ENCODE measurements at regions not wholly inside any gene's neighbourhood (a gene's known extent, or its start where the extent isn't known, plus 50 kb on each side); places are given as distances from the start of the nearest gene placed in this dataset.
"Not testable (repeated sequence)": the region's sequence is repeated elsewhere in the genome, so short reads cannot be mapped to it uniquely, and the experiment has no call there.

DNA sequence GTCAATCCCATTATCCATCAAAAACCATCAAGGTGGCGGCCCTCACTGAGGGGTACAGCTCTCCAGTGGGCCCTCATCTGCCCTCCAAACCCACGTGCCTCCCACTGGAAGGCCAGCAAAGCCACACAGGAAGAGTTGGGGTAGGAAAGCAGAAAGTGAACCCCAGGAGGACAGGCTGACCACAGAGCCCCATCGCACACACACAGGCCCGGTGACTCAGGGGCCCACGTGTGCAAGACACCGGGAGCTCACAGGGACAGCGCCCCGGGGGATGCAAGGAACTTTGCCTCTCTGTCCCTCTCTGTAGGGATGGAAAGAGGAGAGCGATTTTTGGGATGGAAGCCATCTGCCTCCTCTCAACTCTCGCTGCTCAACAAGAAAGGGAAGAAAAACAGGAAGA lies 85.0 kb upstream of the FRG2C start:
- not testable (repeated sequence) for H3K4me2 ChIP-seq (ENCODE audit: low read length); H3F3A ChIP-seq (ENCODE audit: insufficient read depth, low read length)

DNA sequence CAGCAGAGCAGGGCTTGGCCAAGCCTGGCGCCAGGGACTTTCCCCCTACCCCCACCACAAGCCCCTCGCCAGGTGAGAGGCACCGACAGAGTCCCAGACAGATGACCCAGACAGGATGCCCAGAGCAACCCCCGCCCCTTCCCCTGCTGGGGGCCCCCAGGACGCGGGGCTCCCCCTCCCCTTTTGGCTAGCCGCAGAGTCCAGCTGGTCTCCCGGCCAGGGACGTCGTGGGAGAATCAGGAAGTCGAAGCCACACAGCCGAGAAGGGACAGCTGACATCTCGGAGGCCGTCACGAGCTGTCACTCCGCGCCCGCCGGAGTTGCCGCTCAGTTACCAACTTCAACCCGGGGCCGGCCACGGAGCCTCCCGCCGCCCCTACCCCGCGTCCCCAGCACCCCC lies 84.6 kb upstream of the FRG2C start:
- not testable (repeated sequence) for H3K9ac ChIP-seq (ENCODE audit: low read length); H3K4me3 ChIP-seq (ENCODE audit: low read depth, low read length, poor library complexity, severe bottlenecking); H3K36me3 ChIP-seq (ENCODE audit: insufficient read depth, low read length); H3K9me2 ChIP-seq (ENCODE audit: low read depth, low read length); H2AFZ ChIP-seq (ENCODE audit: low read length); H3F3A ChIP-seq (ENCODE audit: insufficient read depth, low read length); H3K4me1 ChIP-seq (ENCODE audit: insufficient read depth, low read length, severe bottlenecking); H3K4me2 ChIP-seq (ENCODE audit: low read length); H3K9me3 ChIP-seq (ENCODE audit: low read length); H3K79me2 ChIP-seq (ENCODE audit: insufficient read depth, low read length); H3K27ac ChIP-seq (ENCODE audit: low read depth, low read length, poor library complexity, severe bottlenecking); H4K20me1 ChIP-seq (ENCODE audit: insufficient read depth, low read length); H3K27me3 ChIP-seq (ENCODE audit: insufficient read depth, low read length)

More for the DNA sequence above, 85.0 kb upstream of the FRG2C start:
- H3K36me3 ChIP-seq (ENCODE audit: insufficient read depth, low read length); H3K9me3 ChIP-seq (ENCODE audit: low read length); H3K79me2 ChIP-seq (ENCODE audit: insufficient read depth, low read length); H3K4me3 ChIP-seq (ENCODE audit: low read depth, low read length, poor library complexity, severe bottlenecking); H4K20me1 ChIP-seq (ENCODE audit: insufficient read depth, low read length); H3K4me1 ChIP-seq (ENCODE audit: insufficient read depth, low read length, severe bottlenecking); H2AFZ ChIP-seq (ENCODE audit: low read length); H3K9ac ChIP-seq (ENCODE audit: low read length); H3K27me3 ChIP-seq (ENCODE audit: insufficient read depth, low read length); H3K27ac ChIP-seq (ENCODE audit: low read depth, low read length, poor library complexity, severe bottlenecking); H3K9me2 ChIP-seq (ENCODE audit: low read depth, low read length): not testable (repeated sequence)

DNA sequence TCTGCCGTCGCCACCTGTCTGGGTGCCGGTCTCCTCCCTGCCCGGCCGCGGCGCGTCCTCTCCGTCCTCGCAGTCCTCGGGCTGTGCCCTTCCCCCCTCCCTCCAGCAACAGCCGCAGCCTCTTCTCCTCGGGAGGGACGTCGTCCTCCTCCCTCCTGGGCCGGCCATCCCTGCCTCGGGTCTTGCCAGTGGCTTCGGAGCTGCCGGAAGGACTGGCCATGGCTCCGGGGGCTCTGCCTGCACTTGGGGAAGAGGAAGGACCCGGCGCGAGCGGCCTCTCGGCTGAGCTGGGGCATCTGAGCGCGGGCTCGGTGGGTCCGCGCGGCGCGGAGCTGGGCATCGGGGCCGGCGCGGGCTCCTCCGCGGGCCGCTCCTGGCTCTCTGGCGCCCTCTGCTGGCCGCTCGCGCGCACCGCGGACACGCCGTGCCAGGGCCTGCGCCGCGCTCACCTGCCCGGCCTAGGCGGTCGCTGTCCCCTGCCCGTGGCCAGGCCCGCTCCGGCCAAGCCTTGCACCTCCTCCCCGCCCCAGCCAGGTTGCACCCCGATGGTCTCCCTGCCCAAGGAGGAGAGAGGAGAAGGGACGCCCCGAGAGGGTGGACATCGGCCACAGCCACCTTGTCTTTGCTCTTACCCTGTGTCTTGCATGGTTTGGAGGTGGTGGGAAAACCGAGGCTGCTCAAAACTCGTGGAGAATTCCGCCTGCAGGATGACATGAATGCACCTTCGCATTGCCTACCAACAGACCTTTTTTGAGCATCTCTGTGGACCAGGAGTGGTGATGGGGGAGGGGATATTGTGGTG lies 83.9 kb upstream of the FRG2C start:
- H3K4me3 ChIP-seq (ENCODE audit: low read depth, low read length, poor library complexity, severe bottlenecking); H4K20me1 ChIP-seq (ENCODE audit: insufficient read depth, low read length); H2AFZ ChIP-seq (ENCODE audit: low read length); H3K27me3 ChIP-seq (ENCODE audit: insufficient read depth, low read length); H3K36me3 ChIP-seq (ENCODE audit: insufficient read depth, low read length); H3K9me2 ChIP-seq (ENCODE audit: low read depth, low read length); H3K79me2 ChIP-seq (ENCODE audit: insufficient read depth, low read length); H3K9ac ChIP-seq (ENCODE audit: low read length); H3F3A ChIP-seq (ENCODE audit: insufficient read depth, low read length); H3K4me2 ChIP-seq (ENCODE audit: low read length); H3K4me1 ChIP-seq (ENCODE audit: insufficient read depth, low read length, severe bottlenecking); H3K27ac ChIP-seq (ENCODE audit: low read depth, low read length, poor library complexity, severe bottlenecking); H3K9me3 ChIP-seq (ENCODE audit: low read length): not testable (repeated sequence)
- TF ChIP-seq, protein P1, sequence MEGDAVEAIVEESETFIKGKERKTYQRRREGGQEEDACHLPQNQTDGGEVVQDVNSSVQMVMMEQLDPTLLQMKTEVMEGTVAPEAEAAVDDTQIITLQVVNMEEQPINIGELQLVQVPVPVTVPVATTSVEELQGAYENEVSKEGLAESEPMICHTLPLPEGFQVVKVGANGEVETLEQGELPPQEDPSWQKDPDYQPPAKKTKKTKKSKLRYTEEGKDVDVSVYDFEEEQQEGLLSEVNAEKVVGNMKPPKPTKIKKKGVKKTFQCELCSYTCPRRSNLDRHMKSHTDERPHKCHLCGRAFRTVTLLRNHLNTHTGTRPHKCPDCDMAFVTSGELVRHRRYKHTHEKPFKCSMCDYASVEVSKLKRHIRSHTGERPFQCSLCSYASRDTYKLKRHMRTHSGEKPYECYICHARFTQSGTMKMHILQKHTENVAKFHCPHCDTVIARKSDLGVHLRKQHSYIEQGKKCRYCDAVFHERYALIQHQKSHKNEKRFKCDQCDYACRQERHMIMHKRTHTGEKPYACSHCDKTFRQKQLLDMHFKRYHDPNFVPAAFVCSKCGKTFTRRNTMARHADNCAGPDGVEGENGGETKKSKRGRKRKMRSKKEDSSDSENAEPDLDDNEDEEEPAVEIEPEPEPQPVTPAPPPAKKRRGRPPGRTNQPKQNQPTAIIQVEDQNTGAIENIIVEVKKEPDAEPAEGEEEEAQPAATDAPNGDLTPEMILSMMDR (IDR thresholded peaks at IDR 0.05; ENCODE audit: low read length) = peak; percentile 27

DNA sequence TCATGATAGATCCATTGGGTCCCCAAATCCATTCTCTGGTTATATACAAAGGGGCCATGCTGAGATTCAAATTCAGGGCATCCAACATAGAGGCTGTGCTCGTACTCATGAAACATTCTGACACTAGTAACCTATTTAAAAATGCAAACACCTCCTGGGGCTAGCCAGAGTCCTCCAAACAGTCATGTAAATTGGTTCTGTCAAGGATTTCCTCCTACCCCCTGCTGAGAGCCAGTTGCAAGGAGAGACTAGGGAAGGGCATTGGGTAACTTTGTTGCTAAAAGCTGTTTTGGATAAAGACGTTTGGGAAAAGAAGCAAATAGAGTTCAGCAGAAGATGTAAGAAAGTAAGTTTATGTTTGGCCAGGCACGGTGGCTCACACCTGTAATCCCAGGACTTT lies 81.6 kb upstream of the FRG2C start:
- H3K9me3 ChIP-seq (ENCODE audit: low read length); H3F3A ChIP-seq (ENCODE audit: insufficient read depth, low read length); H3K36me3 ChIP-seq (ENCODE audit: insufficient read depth, low read length); H3K27ac ChIP-seq (ENCODE audit: low read depth, low read length, poor library complexity, severe bottlenecking); H2AFZ ChIP-seq (ENCODE audit: low read length); H3K79me2 ChIP-seq (ENCODE audit: insufficient read depth, low read length); H3K27me3 ChIP-seq (ENCODE audit: insufficient read depth, low read length); H3K4me3 ChIP-seq (ENCODE audit: low read depth, low read length, poor library complexity, severe bottlenecking); H3K9me2 ChIP-seq (ENCODE audit: low read depth, low read length); H4K20me1 ChIP-seq (ENCODE audit: insufficient read depth, low read length); H3K9ac ChIP-seq (ENCODE audit: low read length); H3K4me1 ChIP-seq (ENCODE audit: insufficient read depth, low read length, severe bottlenecking); H3K4me2 ChIP-seq (ENCODE audit: low read length): not testable (repeated sequence)

DNA sequence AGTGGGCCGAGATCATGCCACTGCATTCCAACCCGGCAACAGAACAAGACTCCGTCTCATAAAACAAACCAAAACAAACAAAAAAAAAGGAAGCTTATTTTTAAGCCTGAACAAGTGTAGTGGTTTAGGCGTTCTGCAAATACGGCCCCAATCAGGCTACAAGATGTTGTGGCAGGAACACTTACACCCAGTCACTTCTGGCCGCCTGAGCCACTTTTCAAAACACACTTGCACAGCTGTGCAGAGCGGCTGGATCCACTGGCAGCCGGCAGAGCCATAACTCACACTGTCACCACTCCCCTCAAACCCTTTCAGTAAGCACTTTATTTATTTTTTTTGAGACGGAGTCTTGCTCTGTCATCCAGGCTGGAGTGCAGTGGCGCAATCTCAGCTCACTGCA lies 81.0 kb upstream of the FRG2C start:
- H3K4me3 ChIP-seq (ENCODE audit: low read depth, low read length, poor library complexity, severe bottlenecking); H4K20me1 ChIP-seq (ENCODE audit: insufficient read depth, low read length); H3K9me2 ChIP-seq (ENCODE audit: low read depth, low read length); H3K27ac ChIP-seq (ENCODE audit: low read depth, low read length, poor library complexity, severe bottlenecking); H3K9ac ChIP-seq (ENCODE audit: low read length); H3K9me3 ChIP-seq (ENCODE audit: low read length); H3K27me3 ChIP-seq (ENCODE audit: insufficient read depth, low read length); H3K36me3 ChIP-seq (ENCODE audit: insufficient read depth, low read length); H2AFZ ChIP-seq (ENCODE audit: low read length); H3K4me2 ChIP-seq (ENCODE audit: low read length); H3F3A ChIP-seq (ENCODE audit: insufficient read depth, low read length); H3K79me2 ChIP-seq (ENCODE audit: insufficient read depth, low read length); H3K4me1 ChIP-seq (ENCODE audit: insufficient read depth, low read length, severe bottlenecking): not testable (repeated sequence)

DNA sequence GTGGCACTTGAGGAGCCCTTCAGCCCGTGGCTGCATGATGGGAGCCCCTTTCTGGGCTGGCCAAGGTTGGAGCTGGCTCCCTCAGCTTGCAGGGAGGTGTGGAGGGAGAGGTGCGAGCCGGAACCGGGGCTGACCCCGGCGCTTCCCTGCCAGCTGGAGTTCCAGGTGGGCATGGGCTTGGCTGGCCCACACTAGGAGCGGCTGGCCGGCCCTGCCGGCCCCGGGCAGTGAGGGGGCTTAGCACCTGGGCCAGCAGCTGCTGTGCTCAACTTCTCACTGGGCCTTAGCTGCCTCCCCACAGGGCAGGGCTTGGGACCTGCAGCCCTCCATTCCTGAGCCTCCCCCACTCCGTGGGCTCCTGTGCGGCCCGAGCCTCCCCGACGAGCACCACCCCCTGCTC lies 76.4 kb upstream of the FRG2C start:
- H2AFZ ChIP-seq (ENCODE audit: low read length); H3K79me2 ChIP-seq (ENCODE audit: insufficient read depth, low read length); H3K4me1 ChIP-seq (ENCODE audit: insufficient read depth, low read length, severe bottlenecking); H3K36me3 ChIP-seq (ENCODE audit: insufficient read depth, low read length); H3K9ac ChIP-seq (ENCODE audit: low read length); H3F3A ChIP-seq (ENCODE audit: insufficient read depth, low read length); H3K9me2 ChIP-seq (ENCODE audit: low read depth, low read length); H3K4me2 ChIP-seq (ENCODE audit: low read length); H4K20me1 ChIP-seq (ENCODE audit: insufficient read depth, low read length); H3K9me3 ChIP-seq (ENCODE audit: low read length); H3K27me3 ChIP-seq (ENCODE audit: insufficient read depth, low read length); H3K4me3 ChIP-seq (ENCODE audit: low read depth, low read length, poor library complexity, severe bottlenecking); H3K27ac ChIP-seq (ENCODE audit: low read depth, low read length, poor library complexity, severe bottlenecking): not testable (repeated sequence)

DNA sequence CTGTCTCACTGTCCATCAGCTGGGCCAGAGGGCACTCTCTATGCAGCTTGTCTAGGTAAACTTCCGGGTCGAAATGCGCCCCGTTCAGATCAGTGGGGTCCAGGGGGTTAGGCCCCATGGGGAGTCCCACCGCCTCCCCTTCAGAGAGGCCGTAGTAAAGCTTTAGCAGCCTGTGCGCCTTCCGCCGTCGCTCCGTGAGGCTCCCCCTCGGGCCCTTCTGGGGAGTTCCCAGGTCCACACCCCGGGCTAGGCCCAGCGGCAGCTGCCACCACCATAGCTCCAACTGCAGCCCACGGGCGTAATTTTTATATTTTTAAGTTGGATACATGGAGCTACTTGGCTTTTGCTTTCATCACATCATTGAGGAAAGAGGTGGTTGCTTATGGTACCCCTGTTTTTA lies 73.7 kb upstream of the FRG2C start:
- H3K27ac ChIP-seq (ENCODE audit: low read depth, low read length, poor library complexity, severe bottlenecking); H2AFZ ChIP-seq (ENCODE audit: low read length); H3K9ac ChIP-seq (ENCODE audit: low read length); H3K4me3 ChIP-seq (ENCODE audit: low read depth, low read length, poor library complexity, severe bottlenecking); H4K20me1 ChIP-seq (ENCODE audit: insufficient read depth, low read length); H3K9me3 ChIP-seq (ENCODE audit: low read length); H3K4me2 ChIP-seq (ENCODE audit: low read length); H3K9me2 ChIP-seq (ENCODE audit: low read depth, low read length); H3K27me3 ChIP-seq (ENCODE audit: insufficient read depth, low read length); H3K79me2 ChIP-seq (ENCODE audit: insufficient read depth, low read length); H3K36me3 ChIP-seq (ENCODE audit: insufficient read depth, low read length); H3K4me1 ChIP-seq (ENCODE audit: insufficient read depth, low read length, severe bottlenecking); H3F3A ChIP-seq (ENCODE audit: insufficient read depth, low read length): not testable (repeated sequence)

Data from OCI-LY1 (cell line).